VCaP (cell line): ENCODE measurements at regions not wholly inside any gene's neighbourhood (a gene's known extent, or its start where the extent isn't known, plus 50 kb on each side); places are given as distances from the start of the nearest gene placed in this dataset.

Experiments used
- H3K27ac ChIP-seq: fragments of 450-650 bp; 2 replicates; pipeline ENCODE4 v1.5.1; 2017
- TF ChIP-seq, protein P1 (sequence below): fragments of 450-650 bp; conservative IDR thresholded peaks from 2 replicates; pipeline ENCODE4 v1.5.1; 2017; ENCODE audit warnings: mild to moderate bottlenecking, moderate library complexity

DNA sequence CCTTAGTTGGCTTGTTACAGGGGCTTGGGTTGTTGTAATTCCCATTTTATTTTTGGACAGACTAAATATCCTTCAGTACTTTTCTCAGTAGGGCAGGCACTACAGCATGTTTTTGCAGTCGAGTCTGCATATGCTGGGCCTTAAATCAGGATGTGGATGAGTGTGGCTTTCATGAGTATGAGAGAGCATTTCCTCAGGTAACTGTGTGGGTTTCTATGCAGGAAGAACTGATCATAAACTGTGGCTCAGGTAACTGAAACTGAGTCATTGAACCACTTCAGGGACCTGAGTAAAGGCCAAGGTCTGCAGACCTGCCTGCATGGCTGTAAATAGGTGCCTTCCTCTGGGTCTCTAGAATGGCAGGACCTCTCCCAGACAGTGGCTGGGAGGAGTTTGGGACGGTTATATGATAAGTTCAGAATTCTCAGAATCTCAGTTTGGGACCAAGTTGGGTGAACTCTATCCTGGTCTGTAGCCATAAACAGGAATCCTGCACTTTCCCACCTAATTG is 112.1 kb downstream of the ZNF737 start:
- TF ChIP-seq, protein P1, sequence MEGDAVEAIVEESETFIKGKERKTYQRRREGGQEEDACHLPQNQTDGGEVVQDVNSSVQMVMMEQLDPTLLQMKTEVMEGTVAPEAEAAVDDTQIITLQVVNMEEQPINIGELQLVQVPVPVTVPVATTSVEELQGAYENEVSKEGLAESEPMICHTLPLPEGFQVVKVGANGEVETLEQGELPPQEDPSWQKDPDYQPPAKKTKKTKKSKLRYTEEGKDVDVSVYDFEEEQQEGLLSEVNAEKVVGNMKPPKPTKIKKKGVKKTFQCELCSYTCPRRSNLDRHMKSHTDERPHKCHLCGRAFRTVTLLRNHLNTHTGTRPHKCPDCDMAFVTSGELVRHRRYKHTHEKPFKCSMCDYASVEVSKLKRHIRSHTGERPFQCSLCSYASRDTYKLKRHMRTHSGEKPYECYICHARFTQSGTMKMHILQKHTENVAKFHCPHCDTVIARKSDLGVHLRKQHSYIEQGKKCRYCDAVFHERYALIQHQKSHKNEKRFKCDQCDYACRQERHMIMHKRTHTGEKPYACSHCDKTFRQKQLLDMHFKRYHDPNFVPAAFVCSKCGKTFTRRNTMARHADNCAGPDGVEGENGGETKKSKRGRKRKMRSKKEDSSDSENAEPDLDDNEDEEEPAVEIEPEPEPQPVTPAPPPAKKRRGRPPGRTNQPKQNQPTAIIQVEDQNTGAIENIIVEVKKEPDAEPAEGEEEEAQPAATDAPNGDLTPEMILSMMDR = no peak
- no peak overlapping the region for H3K27ac ChIP-seq

DNA sequence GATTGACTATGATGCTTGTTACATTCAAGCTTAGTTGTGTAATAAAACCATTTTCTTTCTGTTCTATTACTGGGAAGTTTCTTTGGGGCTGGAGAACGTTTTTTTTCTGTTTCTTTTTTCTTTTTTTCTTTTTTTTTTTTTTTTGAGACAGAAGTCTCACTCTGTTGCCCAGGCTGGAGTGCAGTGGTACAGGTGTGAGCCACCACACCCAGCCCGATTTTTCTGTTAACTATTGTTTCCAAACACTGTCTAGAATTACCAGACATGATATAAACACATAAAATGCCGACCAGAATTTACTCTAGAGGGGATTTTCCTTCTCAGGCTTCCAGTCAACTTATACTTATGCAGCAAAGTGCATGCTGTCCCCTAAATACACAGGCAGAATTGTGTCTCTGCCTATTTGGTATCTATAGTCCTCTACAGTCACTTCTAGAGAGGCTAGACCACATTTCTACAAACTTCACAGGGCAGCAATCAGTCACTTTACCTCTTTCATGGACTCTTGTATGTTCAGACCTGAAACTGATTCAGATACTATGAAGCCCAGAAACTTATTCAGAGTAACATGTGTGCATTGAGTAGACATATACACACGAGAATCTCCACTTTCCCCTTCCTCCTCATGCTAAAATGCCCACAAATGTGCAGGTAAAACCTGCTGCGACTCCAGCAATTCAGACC is 121.2 kb downstream of the ZNF737 start:
- TF ChIP-seq, protein P1 = no peak
- no peak overlapping the region for H3K27ac ChIP-seq

DNA sequence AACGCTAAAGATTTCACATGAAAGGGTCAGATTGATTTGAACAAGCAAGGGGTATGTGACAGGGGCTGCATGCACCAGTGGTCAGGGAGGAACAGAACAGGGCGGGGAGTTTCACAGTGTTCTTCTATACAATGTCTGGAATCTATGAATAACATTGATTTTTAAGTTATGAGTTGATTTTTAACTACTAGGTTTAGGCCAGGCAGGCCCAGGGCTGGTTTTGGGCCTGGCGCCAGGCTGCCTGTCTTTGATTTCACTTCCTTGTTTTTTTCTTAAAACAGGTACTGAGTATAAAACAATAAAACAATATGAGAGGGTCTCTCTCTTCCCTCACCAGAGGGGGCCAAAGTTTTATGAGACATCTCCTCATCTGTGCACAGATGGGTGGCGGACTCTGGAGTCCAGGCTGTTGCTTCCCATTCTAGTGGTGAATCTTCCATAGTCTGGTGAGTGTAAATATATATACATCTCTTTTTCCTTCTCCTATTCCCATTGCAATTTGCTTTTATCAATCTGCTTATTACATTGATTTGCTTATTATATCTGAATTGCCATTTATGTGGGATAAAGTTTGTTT is 133.2 kb downstream of the ZNF737 start:
- H3K27ac ChIP-seq = peak overlapping the region; percentile 58

- TF ChIP-seq, protein P1 = no peak
- H3K27ac ChIP-seq = peak overlapping the region; percentile 58
Measured at GRCh38 chr19:20431826-20432225, 133.8 kb downstream of the ZNF737 start.

DNA sequence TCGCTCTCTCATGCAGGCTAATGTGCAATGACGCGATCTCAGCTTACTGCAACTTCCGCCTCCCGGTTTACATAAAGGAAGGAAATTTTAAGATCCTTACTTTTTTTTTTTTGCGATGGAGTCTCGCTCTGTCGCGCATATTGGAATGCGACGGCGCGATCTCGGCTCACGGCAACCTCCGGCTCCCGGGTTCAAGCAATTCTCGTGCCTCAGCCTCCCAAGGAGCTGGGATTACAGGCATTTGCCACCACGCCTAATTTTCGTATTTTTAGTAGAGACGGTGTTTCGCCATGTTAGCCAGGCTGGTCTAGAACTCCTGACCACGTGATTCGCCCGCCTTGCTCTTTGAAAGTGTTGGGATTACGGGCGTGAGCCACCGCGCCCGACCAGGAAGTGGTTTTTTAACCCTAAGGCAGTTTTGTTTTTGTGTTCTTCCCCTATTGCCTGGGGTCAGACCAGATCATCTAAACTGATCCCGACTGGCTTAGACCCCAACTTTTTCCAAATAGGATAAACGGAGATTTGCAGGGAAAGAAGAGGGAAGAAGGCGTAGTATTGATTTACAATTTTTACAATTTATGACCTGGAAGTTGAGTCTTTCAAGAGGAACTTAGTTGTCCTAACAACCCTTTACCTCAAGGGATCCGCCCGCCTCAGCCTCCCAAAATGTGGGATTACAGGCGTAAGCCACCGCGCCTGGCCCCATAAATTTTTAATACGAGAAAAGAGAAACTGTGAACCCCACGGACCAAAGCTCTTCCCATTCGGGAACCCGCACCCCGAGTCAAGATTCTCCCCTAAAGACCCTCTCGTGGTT is 142.0 kb downstream of the ZNF737 start:
- TF ChIP-seq, protein P1 = no peak
- H3K27ac ChIP-seq = no peak overlapping the region

DNA sequence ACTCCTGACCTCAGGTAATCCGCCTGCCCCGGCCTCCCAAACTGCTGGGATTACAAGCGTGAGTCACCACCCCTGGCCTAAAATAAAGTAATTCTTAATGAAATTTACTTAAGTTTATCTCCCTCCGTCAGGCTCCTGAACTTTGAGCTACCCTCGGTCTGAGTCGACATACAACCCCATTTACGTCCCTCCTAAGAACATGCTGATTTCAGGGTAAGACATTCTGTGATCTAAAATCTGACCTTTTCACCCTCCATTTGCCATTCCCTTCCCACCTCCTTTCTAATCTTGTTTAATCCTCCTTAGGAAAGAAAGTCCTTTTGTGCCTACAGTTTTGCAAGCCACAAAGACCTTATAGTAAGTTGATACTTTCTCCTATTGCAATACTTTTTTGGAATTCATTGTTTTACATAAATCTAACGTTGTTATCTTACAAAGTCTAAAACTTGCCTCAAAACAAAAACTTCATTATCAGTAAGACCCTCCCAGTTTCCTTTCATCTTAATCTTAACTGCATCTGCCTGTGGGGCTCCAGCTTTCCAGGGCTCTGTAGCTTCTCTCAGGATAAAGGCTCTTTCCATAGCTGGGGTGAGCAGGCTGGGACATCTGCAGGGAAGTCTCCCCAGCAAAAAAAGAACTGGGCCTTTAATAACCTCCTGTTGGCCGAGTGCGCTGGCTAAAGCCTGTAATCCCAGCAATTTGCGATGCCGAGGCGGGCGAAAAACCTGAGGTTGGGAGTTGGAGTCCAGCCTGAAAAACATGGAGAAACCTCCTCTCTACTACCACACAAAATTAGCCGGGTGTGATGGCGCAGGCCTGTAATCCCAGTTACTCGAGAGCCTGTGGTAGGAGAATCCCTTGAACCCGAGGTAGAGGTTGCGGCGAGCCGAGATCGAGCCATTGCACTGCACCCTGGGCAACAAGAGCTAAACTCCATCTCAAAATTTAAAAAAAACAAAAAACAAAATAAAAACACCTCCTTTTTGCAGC is 143.1 kb downstream of the ZNF737 start:
- TF ChIP-seq, protein P1 = no peak

GRCh38 chr19:20416661-20417060 is 148.9 kb downstream of the ZNF737 start:
- H3K27ac ChIP-seq = no peak overlapping the region
- TF ChIP-seq, protein P1 = no peak

More for the DNA sequence above, 143.1 kb downstream of the ZNF737 start:
- H3K27ac ChIP-seq = no peak overlapping the region
